Neuronal stem cell (in vitro differentiated cells): ENCODE measurements at regions not wholly inside any gene's neighbourhood (a gene's known extent, or its start where the extent isn't known, plus 50 kb on each side); places are given as distances from the start of the nearest gene placed in this dataset.

Experiments
- DNase-seq: peaks from one replicate; pipeline ENCODE4 v3.0.0-alpha.2; 2013; ENCODE audit warnings: low spot score
- H2AFZ ChIP-seq: one replicate; pipeline ENCODE4 v1.6.1; 2013; ENCODE audit warnings: mild to moderate bottlenecking, low read length, inconsistent platforms
- H2AK5ac ChIP-seq: 2 replicates; pipeline ENCODE4 v1.6.1; 2013; ENCODE audit warnings: low read depth, mild to moderate bottlenecking, inconsistent platforms, low read length, moderate library complexity, mixed read lengths
- H2BK120ac ChIP-seq: 2 replicates; pipeline ENCODE4 v1.6.1; 2013; ENCODE audit warnings: low read depth, mild to moderate bottlenecking, inconsistent platforms, low read length, moderate library complexity, mixed read lengths
- H2BK12ac ChIP-seq: one replicate; pipeline ENCODE4 v1.6.1; 2013; ENCODE audit warnings: low read length, inconsistent platforms
- H2BK15ac ChIP-seq: 2 replicates; pipeline ENCODE4 v1.6.1; 2013; ENCODE audit warnings: mild to moderate bottlenecking, low read length, inconsistent platforms, mixed read lengths
- H2BK5ac ChIP-seq: one replicate; pipeline ENCODE4 v1.6.1; 2013; ENCODE audit warnings: inconsistent platforms, mild to moderate bottlenecking, low read length, moderate library complexity
- H3K14ac ChIP-seq: one replicate; pipeline ENCODE4 v1.6.1; 2013; ENCODE audit warnings: low read length, inconsistent platforms
- H3K18ac ChIP-seq: 2 replicates; pipeline ENCODE4 v1.6.1; 2013; ENCODE audit warnings: low read length, inconsistent platforms
- H3K23ac ChIP-seq: 2 replicates; pipeline ENCODE4 v1.6.1; 2013; ENCODE audit warnings: low read depth, mild to moderate bottlenecking, mixed read lengths, low read length, inconsistent platforms; ENCODE audit not compliant: poor library complexity
- H3K27ac ChIP-seq: replicated peaks from 3 replicates; pipeline ENCODE4 v1.5.1; 2013; ENCODE audit warnings: low read length, inconsistent platforms
- H3K27me3 ChIP-seq, 3 experiments: 2 replicates each; pipeline ENCODE4 v1.6.1; 2013; ENCODE audit warnings: low read length in 3 of 3, mild to moderate bottlenecking in 2 of 3, inconsistent platforms in 1 of 3, low read depth in 1 of 3, mixed read lengths in 1 of 3, moderate library complexity in 1 of 3; ENCODE audit not compliant: control insufficient read depth in 3 of 3, insufficient read depth in 3 of 3
- H3K36me3 ChIP-seq, 2 donors: replicated peaks in 1 of 2; 2 replicates each; pipeline ENCODE4 v1.6.1; 2013; ENCODE audit warnings: low read length in 2 of 2; ENCODE audit not compliant: control insufficient read depth in 2 of 2, insufficient read depth in 2 of 2
- H3K4ac ChIP-seq: 2 replicates; pipeline ENCODE4 v1.6.1; 2013; ENCODE audit warnings: inconsistent platforms, mild to moderate bottlenecking, low read length, moderate library complexity
- H3K4me1 ChIP-seq, 2 donors: 1 replicate in 1 of 2; 2 replicates in 1 of 2; pipeline ENCODE4 v1.6.1; 2013; ENCODE audit warnings: low read length in 2 of 2, low read depth in 1 of 2; ENCODE audit not compliant: control insufficient read depth in 2 of 2, insufficient read depth in 1 of 2
- H3K4me2 ChIP-seq: one replicate; pipeline ENCODE4 v1.6.1; 2013; ENCODE audit warnings: mild to moderate bottlenecking, low read length, inconsistent platforms; ENCODE audit not compliant: insufficient read depth, poor library complexity, severe bottlenecking
- H3K4me3 ChIP-seq, 2 donors: 2 replicates each; pipeline ENCODE4 v1.5.1; 2013; ENCODE audit warnings: low read length in 2 of 2, mild to moderate bottlenecking in 2 of 2, inconsistent platforms in 1 of 2, moderate library complexity in 1 of 2
- H3K79me1 ChIP-seq: one replicate; pipeline ENCODE4 v1.6.1; 2013; ENCODE audit warnings: low read depth, mild to moderate bottlenecking, inconsistent platforms, low read length, moderate library complexity
- H3K9ac ChIP-seq: one replicate; pipeline ENCODE4 v1.6.1; 2013; ENCODE audit warnings: mild to moderate bottlenecking, low read depth, low read length, inconsistent platforms; ENCODE audit not compliant: poor library complexity
- H3K9me3 ChIP-seq, 2 donors: replicated peaks in 1 of 2; 2 replicates each; pipeline versions ENCODE3 to v1.6.1; 2013; ENCODE audit warnings: low read length in 2 of 2, mild to moderate bottlenecking in 2 of 2, inconsistent platforms in 1 of 2, low read depth in 1 of 2, mixed read lengths in 1 of 2, moderate library complexity in 1 of 2; ENCODE audit not compliant: control insufficient read depth in 2 of 2, insufficient read depth in 1 of 2
- H4K8ac ChIP-seq: one replicate; pipeline ENCODE4 v1.6.1; 2013; ENCODE audit warnings: low read depth, mild to moderate bottlenecking, inconsistent platforms, low read length, moderate library complexity
- H4K91ac ChIP-seq: one replicate; pipeline ENCODE4 v1.6.1; 2013; ENCODE audit warnings: low read length, low read depth, mild to moderate bottlenecking, inconsistent platforms; ENCODE audit not compliant: poor library complexity
- WGBS, 2 donors: extraction: QIAGEN DNeasy Blood & Tissue Kit; methylation state at CpG; one replicate each; pipeline ENCODE4 v1.1.7; 2013; ENCODE audit warnings: missing lambda C conversion rate in 2 of 2, mixed read lengths in 1 of 2; ENCODE audit not compliant: insufficient read length in 2 of 2, insufficient replicate concordance in 1 of 2; ENCODE audit errors: extremely low coverage in 2 of 2; 5-methylcytosine and 5-hydroxymethylcytosine counted together

- Histone ChIP-seq H2BK120ac (no peak overlapping the region), H2AK5ac (no peak overlapping the region), H3K9me3 (no peaks in the 10 kb centered on the region), H3K4ac (no peak overlapping the region), H3K4me2 (no peak overlapping the region), H3K4me1 (no peaks in the 10 kb centered on the region), H3K18ac (no peak overlapping the region), H3K79me1 (no peaks in the 10 kb centered on the region), H3K23ac (no peak overlapping the region), H3K14ac (no peak overlapping the region), H2BK12ac (no peak overlapping the region), H2AFZ (no peak overlapping the region), H3K27ac (no peak overlapping the region), H3K9ac (no peak overlapping the region), H3K4me3 (no peak overlapping the region), H4K8ac (no peak overlapping the region), H4K91ac (no peak overlapping the region), H3K36me3 (no peaks in the 10 kb centered on the region), H3K27me3 (no peaks in the 10 kb centered on the region), H2BK5ac (no peak overlapping the region), H2BK15ac (no peak overlapping the region)
- WGBS, 2 donors = no CpG with 5 or more reads among the region's 8 CpGs
- DNase-seq = no peak
Observed at GRCh38 chrX:9087271-9088040, 53.5 kb upstream of the FAM9B start.

GRCh38 chrX:9088896-9089295 is 55.0 kb upstream of the FAM9B start:
- Histone ChIP-seq H3K36me3 (no peaks in the 10 kb centered on the region), H3K18ac (no peak overlapping the region), H3K4me1 (no peaks in the 10 kb centered on the region), H3K23ac (no peak overlapping the region), H4K8ac (no peak overlapping the region), H2BK5ac (no peak overlapping the region), H3K4ac (no peak overlapping the region), H3K27me3 (no peaks in the 10 kb centered on the region), H3K9me3 (no peaks in the 10 kb centered on the region), H3K27ac (no peak overlapping the region), H3K14ac (no peak overlapping the region), H4K91ac (no peak overlapping the region), H3K79me1 (no peaks in the 10 kb centered on the region), H3K4me3 (no peak overlapping the region), H3K9ac (no peak overlapping the region), H2BK15ac (no peak overlapping the region), H2BK120ac (no peak overlapping the region), H2BK12ac (no peak overlapping the region), H3K4me2 (no peak overlapping the region), H2AFZ (no peak overlapping the region), H2AK5ac (no peak overlapping the region)
- WGBS, 2 donors = no CpG with 5 or more reads among the region's 2 CpGs
- no peak for DNase-seq

GRCh38 chrX:9090766-9091165 is 56.8 kb upstream of the FAM9B start:
- no peak overlapping the region for H2BK5ac ChIP-seq
- no peak overlapping the region for H3K14ac ChIP-seq
- no peak overlapping the region for H3K4ac ChIP-seq
- H3K27ac ChIP-seq = no peak overlapping the region
- H3K18ac ChIP-seq = no peak overlapping the region
- no peak overlapping the region for H2BK120ac ChIP-seq
- no peak overlapping the region for H4K8ac ChIP-seq
- no peak overlapping the region for H3K4me3 ChIP-seq
- H3K27me3 ChIP-seq = no peaks in the 10 kb centered on the region
- WGBS, 2 donors = no CpG with 5 or more reads among the region's 1 CpG
- no peaks in the 10 kb centered on the region for H3K9me3 ChIP-seq
- no peak overlapping the region for H4K91ac ChIP-seq
- H2BK12ac ChIP-seq = no peak overlapping the region
- no peak overlapping the region for H2AFZ ChIP-seq
- no peak overlapping the region for H3K4me2 ChIP-seq
- no peak for DNase-seq
- H3K4me1 ChIP-seq = no peaks in the 10 kb centered on the region
- H2AK5ac ChIP-seq = no peak overlapping the region
- H3K79me1 ChIP-seq = no peaks in the 10 kb centered on the region
- H3K23ac ChIP-seq = no peak overlapping the region
- H2BK15ac ChIP-seq = no peak overlapping the region
- H3K36me3 ChIP-seq = no peaks in the 10 kb centered on the region
- H3K9ac ChIP-seq = no peak overlapping the region

DNA sequence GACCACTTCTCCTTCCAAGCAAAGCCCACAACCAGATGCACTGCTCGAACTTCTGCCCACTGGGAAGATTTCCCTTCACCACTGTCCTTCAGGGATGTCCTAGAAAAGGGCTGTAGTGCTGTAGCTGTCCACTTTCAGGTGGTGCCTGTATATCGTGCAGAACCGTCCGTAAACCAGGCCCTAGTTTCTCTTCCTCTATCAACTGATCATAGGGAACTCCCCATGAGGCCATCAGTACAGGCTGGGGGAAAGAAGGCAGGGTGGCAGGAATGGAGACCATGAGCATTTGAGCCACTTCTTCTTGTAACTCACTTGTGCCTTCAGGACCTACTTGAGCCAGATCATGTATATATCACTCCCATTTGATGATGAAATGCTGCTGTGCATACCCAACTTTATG is 57.3 kb upstream of the FAM9B start:
- Histone ChIP-seq H3K18ac (no peak overlapping the region), H2BK12ac (no peak overlapping the region), H3K23ac (no peak overlapping the region), H3K27me3 (no peaks in the 10 kb centered on the region), H3K14ac (no peak overlapping the region), H3K79me1 (no peaks in the 10 kb centered on the region), H3K27ac (no peak overlapping the region), H2BK120ac (no peak overlapping the region), H4K8ac (no peak overlapping the region), H3K36me3 (no peaks in the 10 kb centered on the region), H2AK5ac (no peak overlapping the region), H3K9ac (no peak overlapping the region), H2AFZ (no peak overlapping the region), H3K4ac (no peak overlapping the region), H3K9me3 (no peaks in the 10 kb centered on the region), H3K4me3 (no peak overlapping the region), H3K4me2 (no peak overlapping the region), H4K91ac (no peak overlapping the region), H2BK15ac (no peak overlapping the region), H3K4me1 (no peaks in the 10 kb centered on the region), H2BK5ac (no peak overlapping the region)
- no CpG with 5 or more reads among the region's 4 CpGs for WGBS, 2 donors
- DNase-seq = no peak
